HUES64 (cell line): ENCODE measurements at regions not wholly inside any gene's neighbourhood (a gene's known extent, or its start where the extent isn't known, plus 50 kb on each side); places are given as distances from the start of the nearest gene placed in this dataset.

Experiments
- H3K27ac ChIP-seq: 2 replicates; pipeline ENCODE4 v1.7.0; 2013; ENCODE audit warnings: low read depth, low read length, inconsistent platforms
- H3K27me3 ChIP-seq: 2 replicates; pipeline ENCODE4 v1.6.1; 2013; ENCODE audit warnings: mild to moderate bottlenecking, low read length; ENCODE audit not compliant: insufficient read depth
- H3K36me3 ChIP-seq: 2 replicates; pipeline ENCODE4 v1.6.1; 2013; ENCODE audit warnings: mild to moderate bottlenecking, low read length; ENCODE audit not compliant: insufficient read depth
- H3K4me1 ChIP-seq: 2 replicates; pipeline ENCODE4 v1.6.1; 2013; ENCODE audit warnings: mild to moderate bottlenecking, low read length, moderate library complexity; ENCODE audit not compliant: insufficient read depth
- H3K4me3 ChIP-seq: 2 replicates; pipeline ENCODE4 v1.5.1; 2013; ENCODE audit warnings: mild to moderate bottlenecking, low read length, moderate library complexity
- H3K9ac ChIP-seq: 2 replicates; pipeline ENCODE4 v1.6.1; 2013; ENCODE audit warnings: mild to moderate bottlenecking, low read depth, low read length
- H3K9me3 ChIP-seq: 2 replicates; pipeline ENCODE4 v1.6.1; 2013; ENCODE audit warnings: low read depth, low read length; ENCODE audit not compliant: insufficient read depth
- WGBS: fragments of 150-250, 120-280 bp; methylation state at CpG from one replicate; pipeline ENCODE4 v1.1.7; 2013; ENCODE audit warnings: missing lambda C conversion rate; 5-methylcytosine and 5-hydroxymethylcytosine counted together

DNA sequence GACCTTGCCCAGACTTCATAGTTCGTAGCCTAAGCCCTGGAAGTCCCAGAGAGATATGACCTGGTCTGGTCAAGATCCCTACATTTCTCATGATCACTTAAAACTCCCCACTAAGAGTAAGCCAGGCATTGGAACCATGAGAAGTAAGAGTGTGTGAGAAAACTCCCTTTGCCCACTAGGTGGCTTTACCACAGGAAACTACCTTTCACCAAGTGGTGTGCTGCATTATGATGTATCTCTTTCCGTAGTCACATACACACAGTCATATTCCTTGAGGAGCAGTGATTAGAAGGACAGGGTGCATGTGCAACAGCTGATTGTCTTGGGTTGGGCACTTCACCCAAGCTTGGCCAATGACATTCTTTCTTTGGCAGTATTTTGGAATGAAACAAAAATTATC is 639.3 kb downstream of the KCNJ2 start:
- no peak overlapping the region for H3K27ac ChIP-seq
- 87% methylated on average over 1 of the region's 2 CpGs for WGBS

DNA sequence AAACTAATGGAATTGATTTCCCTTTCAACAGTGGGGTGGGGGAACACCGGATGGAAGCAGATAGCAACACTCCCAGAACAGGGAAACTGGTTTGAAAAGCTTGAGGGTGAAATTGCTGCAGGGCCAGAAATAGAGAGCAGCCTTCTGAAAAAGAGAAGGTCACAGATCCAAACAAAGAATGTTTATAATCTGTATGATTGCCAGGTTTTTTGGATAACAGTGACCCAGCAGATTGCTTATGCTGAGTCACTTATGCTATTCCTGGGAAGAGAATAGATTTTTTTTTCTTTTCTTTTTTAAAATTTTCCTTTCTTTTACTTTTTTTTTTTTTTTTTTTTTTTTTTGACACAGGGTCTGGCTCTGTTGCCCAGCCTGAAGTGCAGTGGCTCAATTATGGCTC is 641.3 kb downstream of the KCNJ2 start:
- H3K27me3 ChIP-seq = no peaks in the 10 kb centered on the region
- no peak overlapping the region for H3K4me3 ChIP-seq
- no peak overlapping the region for H3K9ac ChIP-seq
- no peak overlapping the region for H3K27ac ChIP-seq
- no peaks in the 10 kb centered on the region for H3K36me3 ChIP-seq
- 91% methylated on average over 1 of the region's 1 CpG for whole genome bisulfite sequencing
- H3K9me3 ChIP-seq = no peaks in the 10 kb centered on the region
- H3K4me1 ChIP-seq = no peaks in the 10 kb centered on the region

More for the DNA sequence above, 639.3 kb downstream of the KCNJ2 start:
- Histone ChIP-seq H3K36me3 (no peaks in the 10 kb centered on the region), H3K4me3 (no peak overlapping the region), H3K4me1 (no peaks in the 10 kb centered on the region), H3K9me3 (no peaks in the 10 kb centered on the region), H3K27me3 (no peaks in the 10 kb centered on the region), H3K9ac (no peak overlapping the region)

- Histone ChIP-seq H3K9me3 (no peaks in the 10 kb centered on the region; the same call in 1 of the 2 replicates), H3K27ac (no peak overlapping the region), H3K27me3 (no peaks in the 10 kb centered on the region), H3K9ac (no peak overlapping the region), H3K4me1 (no peaks in the 10 kb centered on the region), H3K36me3 (no peaks in the 10 kb centered on the region), H3K4me3 (no peak overlapping the region)
- WGBS = 92% methylated on average over 12 of the region's 12 CpGs
Observed at GRCh38 chr17:70813355-70813930, 644.1 kb downstream of the KCNJ2 start.

GRCh38 chr17:70819183-70819582 is 649.9 kb downstream of the KCNJ2 start:
- Histone ChIP-seq H3K36me3 (no peaks in the 10 kb centered on the region), H3K27me3 (no peaks in the 10 kb centered on the region), H3K4me1 (no peaks in the 10 kb centered on the region), H3K4me3 (no peak overlapping the region), H3K27ac (no peak overlapping the region), H3K9ac (no peak overlapping the region), H3K9me3 (no peaks in the 10 kb centered on the region; the same call in 1 of the 2 replicates)
- 100% methylated on average over 1 of the region's 2 CpGs for WGBS

GRCh38 chr17:70820276-70820675 is 650.9 kb downstream of the KCNJ2 start:
- no peaks in the 10 kb centered on the region for H3K4me1 ChIP-seq
- WGBS = 93% methylated on average over 6 of the region's 6 CpGs
- no peaks in the 10 kb centered on the region; the same call in 1 of the 2 replicates for H3K9me3 ChIP-seq
- H3K27ac ChIP-seq = no peak overlapping the region
- no peak overlapping the region for H3K4me3 ChIP-seq
- H3K9ac ChIP-seq = no peak overlapping the region
- no peaks in the 10 kb centered on the region for H3K27me3 ChIP-seq
- H3K36me3 ChIP-seq = no peaks in the 10 kb centered on the region

GRCh38 chr17:70825321-70826125 is 656.2 kb downstream of the KCNJ2 start:
- no peaks in the 10 kb centered on the region for H3K36me3 ChIP-seq
- no peaks in the 10 kb centered on the region for H3K4me1 ChIP-seq
- H3K4me3 ChIP-seq = no peak overlapping the region
- no peak overlapping the region for H3K9ac ChIP-seq
- H3K27ac ChIP-seq = no peak overlapping the region
- no peaks in the 10 kb centered on the region for H3K9me3 ChIP-seq
- H3K27me3 ChIP-seq = no peaks in the 10 kb centered on the region
- 93% methylated on average over 2 of the region's 2 CpGs for WGBS

GRCh38 chr17:70829876-70830275 is 660.5 kb downstream of the KCNJ2 start:
- Histone ChIP-seq H3K9me3 (no peaks in the 10 kb centered on the region), H3K36me3 (no peaks in the 10 kb centered on the region), H3K27ac (no peak overlapping the region), H3K4me3 (no peak overlapping the region), H3K4me1 (no peaks in the 10 kb centered on the region), H3K27me3 (no peaks in the 10 kb centered on the region), H3K9ac (no peak overlapping the region)

DNA sequence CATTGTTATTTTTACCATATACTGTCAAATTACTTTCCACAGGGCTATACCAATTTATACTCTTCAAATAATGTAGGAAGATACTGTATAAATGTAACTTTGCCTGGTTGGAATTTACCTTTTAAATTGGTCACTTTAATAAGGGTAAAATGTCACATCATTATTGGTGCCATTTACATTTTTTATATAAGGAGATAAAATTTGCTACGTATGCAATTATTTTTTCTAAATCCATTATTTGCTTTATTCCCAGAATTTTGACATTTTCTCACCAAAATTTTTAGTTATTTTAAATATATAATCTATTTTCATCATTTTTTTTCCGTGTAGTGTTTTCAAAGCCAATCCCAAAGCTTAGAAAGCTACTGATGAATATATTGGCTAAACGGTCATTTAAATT is 664.7 kb downstream of the KCNJ2 start:
- WGBS = no CpG with 5 or more reads among the region's 3 CpGs
- Histone ChIP-seq H3K4me3 (no peak overlapping the region), H3K36me3 (no peaks in the 10 kb centered on the region), H3K4me1 (no peaks in the 10 kb centered on the region), H3K27ac (no peak overlapping the region), H3K27me3 (no peaks in the 10 kb centered on the region), H3K9me3 (no peaks in the 10 kb centered on the region), H3K9ac (no peak overlapping the region)

DNA sequence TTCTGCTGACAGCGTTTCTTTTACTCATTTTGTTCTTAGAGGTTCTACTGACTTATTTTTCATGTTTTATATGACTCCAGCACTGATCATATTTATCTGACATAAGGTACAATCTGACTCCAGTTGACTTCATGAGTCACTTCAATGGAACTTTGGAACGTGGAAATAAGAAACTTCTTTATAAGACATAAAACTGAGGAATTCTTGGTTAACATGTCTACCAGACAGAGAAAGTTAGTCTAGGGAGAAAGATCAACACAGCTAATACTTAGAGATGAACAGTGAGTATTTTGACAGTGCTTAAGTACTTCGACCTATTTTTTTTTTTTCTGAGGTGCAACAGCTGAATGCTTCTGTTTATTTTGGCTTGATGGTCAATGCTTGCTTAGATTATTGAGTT is 679.5 kb downstream of the KCNJ2 start:
- Histone ChIP-seq H3K36me3 (no peaks in the 10 kb centered on the region), H3K9ac (no peak overlapping the region), H3K4me1 (no peaks in the 10 kb centered on the region), H3K9me3 (no peaks in the 10 kb centered on the region), H3K4me3 (no peak overlapping the region), H3K27ac (no peak overlapping the region), H3K27me3 (no peaks in the 10 kb centered on the region)
- WGBS = 96% methylated on average over 2 of the region's 3 CpGs

DNA sequence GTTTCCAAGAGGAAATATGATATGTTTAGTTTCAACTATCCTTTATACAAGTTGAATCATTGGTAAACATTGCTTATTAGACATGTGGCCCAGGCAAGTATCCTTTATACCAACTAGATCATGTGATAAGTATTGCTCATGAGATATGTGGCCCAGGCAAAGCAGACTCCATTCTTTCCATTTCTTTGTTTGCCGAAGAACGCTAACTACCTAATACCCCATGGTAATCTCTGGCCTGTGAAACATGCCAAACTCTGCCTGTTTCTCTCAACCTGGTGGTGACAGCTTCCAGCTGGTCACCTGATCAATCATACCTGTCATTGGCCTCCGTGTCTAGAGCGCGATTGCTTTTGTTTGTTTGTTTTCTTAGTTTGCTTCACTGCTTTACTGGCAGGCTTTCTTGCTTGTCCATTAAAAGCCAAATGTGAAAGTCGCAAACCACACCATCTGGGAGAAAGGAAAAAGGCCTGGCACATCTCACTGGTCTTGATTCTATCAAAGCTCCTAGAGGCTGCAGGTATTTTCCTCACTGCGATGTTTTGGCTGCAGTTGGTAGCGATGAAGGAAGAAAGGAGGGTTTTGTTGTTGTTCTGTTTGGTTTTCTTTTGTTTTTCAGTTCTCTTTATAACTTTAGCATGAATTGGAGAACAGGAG is 686.2 kb downstream of the KCNJ2 start:
- Histone ChIP-seq H3K27me3 (no peaks in the 10 kb centered on the region), H3K27ac (no peak overlapping the region), H3K4me3 (no peak overlapping the region), H3K4me1 (no peaks in the 10 kb centered on the region), H3K9me3 (no peaks in the 10 kb centered on the region), H3K9ac (no peak overlapping the region), H3K36me3 (no peaks in the 10 kb centered on the region)
- 95% methylated on average over 8 of the region's 8 CpGs for WGBS

GRCh38 chr17:70857351-70857750 is 688.0 kb downstream of the KCNJ2 start:
- 100% methylated on average over 3 of the region's 3 CpGs for WGBS
- H3K9ac ChIP-seq = no peak overlapping the region
- peaks cover 9% of the 10 kb centered on the region for H3K9me3 ChIP-seq
- no peaks in the 10 kb centered on the region for H3K27me3 ChIP-seq
- H3K27ac ChIP-seq = no peak overlapping the region
- no peaks in the 10 kb centered on the region for H3K4me1 ChIP-seq
- no peak overlapping the region for H3K4me3 ChIP-seq
- H3K36me3 ChIP-seq = no peaks in the 10 kb centered on the region
